Esophagus muscularis mucosa (tissue), 4 donors: ENCODE measurements at regions not wholly inside any gene's neighbourhood (a gene's known extent, or its start where the extent isn't known, plus 50 kb on each side); places are given as distances from the start of the nearest gene placed in this dataset.

Experiments
- CTCF ChIP-seq, 3 experiments: fragments of 200-600 bp in 2 of 3; fragments of 450-650 bp in 1 of 3; sonication (generic) in 2 of 3; IDR thresholded peaks; one replicate each; pipeline ENCODE4 v1.5.1; 2017 to 2019; ENCODE audit warnings: antibody characterized with exemption in 3 of 3, mild to moderate bottlenecking in 2 of 3, moderate library complexity in 1 of 3
- EP300 ChIP-seq: sonication (generic); formaldehyde crosslinking; IDR thresholded peaks from one replicate; pipeline ENCODE4 v1.6.1; 2017; ENCODE audit warnings: antibody characterized with exemption
- POLR2A ChIP-seq: fragments of 450-650 bp; IDR thresholded peaks from one replicate; pipeline ENCODE4 v1.6.1; 2017; ENCODE audit warnings: antibody characterized with exemption, moderate library complexity, mild to moderate bottlenecking, low read depth
- POLR2AphosphoS5 ChIP-seq, 2 donors: sonication (generic); formaldehyde crosslinking; IDR thresholded peaks; one replicate each; pipeline ENCODE4 v1.6.1; 2017; ENCODE audit warnings: antibody characterized with exemption in 2 of 2

DNA sequence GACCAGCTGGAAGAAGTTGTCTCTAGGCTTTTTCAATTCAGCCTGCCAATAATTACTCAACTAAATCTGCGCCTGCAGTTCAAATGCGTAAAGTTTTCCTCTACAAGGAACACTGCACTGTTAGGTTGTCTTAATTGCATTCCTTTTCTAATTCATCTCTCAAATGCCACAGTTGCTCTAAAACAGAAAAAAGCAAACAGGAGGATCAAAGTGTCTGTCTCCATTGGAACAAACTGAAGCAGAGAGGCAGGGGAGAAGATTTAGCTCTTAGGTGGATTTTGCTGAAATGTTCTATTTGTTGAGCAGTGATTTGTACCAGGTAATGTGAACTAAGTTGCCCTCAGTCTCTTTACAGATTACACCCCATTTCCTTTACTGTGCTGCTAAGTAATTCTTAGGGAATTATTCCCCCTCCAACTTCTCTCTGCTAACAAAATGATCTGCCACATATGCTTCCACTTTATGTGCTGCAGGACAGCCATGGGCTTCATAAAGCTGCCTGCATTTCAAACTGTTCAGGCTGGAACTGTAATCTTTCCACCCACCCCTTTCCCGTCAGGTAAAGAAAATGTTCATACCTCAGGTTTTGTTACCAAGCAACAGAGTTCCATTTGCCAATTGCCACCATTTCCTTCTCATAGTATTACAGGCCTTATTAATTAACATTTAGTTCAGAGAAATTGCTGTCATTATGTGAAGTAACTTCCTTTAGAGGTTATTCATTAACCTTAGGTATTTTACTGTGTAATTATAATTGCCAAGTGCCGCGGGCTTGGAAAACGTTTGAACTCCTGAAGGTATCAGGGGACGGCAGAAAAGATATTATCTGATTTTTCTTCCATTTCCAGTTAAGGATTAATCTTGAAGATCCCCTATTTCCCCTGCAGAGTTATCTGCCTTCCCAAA lies 149.3 kb downstream of the SPRY1 start:
- no peak for TF ChIP-seq CTCF (IDR thresholded peaks at IDR 0.05)
- TF ChIP-seq EP300, result no peak
- TF ChIP-seq POLR2AphosphoS5 (IDR thresholded peaks at IDR 0.05), result no peak
- TF ChIP-seq POLR2A, result no peak
